ENCODE measurements at regions not wholly inside any gene's neighbourhood (a gene's known extent, or its start where the extent isn't known, plus 50 kb on each side); places are given as distances from the start of the nearest gene placed in this dataset.

DNA sequence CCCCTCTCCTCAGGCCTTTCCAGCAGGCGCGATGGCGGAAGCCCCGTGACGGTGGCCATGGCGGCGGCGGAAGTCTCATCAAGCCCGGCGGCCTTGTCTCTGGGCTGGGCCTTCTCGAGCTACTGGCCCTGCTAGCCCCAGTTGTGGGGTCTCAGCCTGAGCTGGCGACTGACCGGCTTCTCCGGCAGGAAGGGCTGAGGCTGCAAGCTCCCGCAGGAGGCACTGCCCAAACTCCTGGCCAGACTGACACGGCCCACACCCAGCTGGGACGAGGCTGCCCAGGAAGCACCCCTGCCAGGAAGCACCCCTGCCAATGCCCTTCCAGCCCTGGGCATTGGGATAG, 88.5 kb upstream of the ANKH start:
- H2BK20ac ChIP-seq (ENCODE audit: low read length) = no peak overlapping the region
- H2BK15ac ChIP-seq (ENCODE audit: low read length) = no peak overlapping the region
- FAIRE-seq (no peak), DNase-seq (ENCODE audit: low read depth in 1 of 2, low spot score in 2 of 2) (no peak)
- no peak overlapping the region; the same call in 1 of the 2 replicates for H3K27ac ChIP-seq (ENCODE audit: low read depth, low read length)
- H2BK12ac ChIP-seq (ENCODE audit: low read depth, low read length) = no peak overlapping the region
- H4K20me1 ChIP-seq (replicated peaks in 1 of 2; ENCODE audit: control insufficient read depth in 1 of 2, insufficient read depth in 2 of 2, low read length in 2 of 2) = no peaks in the 10 kb centered on the region
- no peaks in the 10 kb centered on the region for H3K79me2 ChIP-seq (ENCODE audit: control insufficient read depth in 1 of 2, insufficient read depth in 2 of 2, low read length in 2 of 2)
- no peak overlapping the region; the same call in 1 of the 2 replicates for H2AK5ac ChIP-seq (ENCODE audit: low read depth, low read length)
- no peak overlapping the region for H4K5ac ChIP-seq (ENCODE audit: insufficient read length, low read depth, low read length)
- H3K4ac ChIP-seq (replicated peaks; ENCODE audit: insufficient read length, low read depth, low read length) = no peak overlapping the region
- H4K91ac ChIP-seq (replicated peaks; ENCODE audit: insufficient read length, low read length) = no peak overlapping the region
- H3K9me3 ChIP-seq (ENCODE audit: insufficient read depth in 2 of 2, low read depth in 1 of 2, low read length in 1 of 2) = no peaks in the 10 kb centered on the region; a peak in 1 of 4 replicates
- no peak overlapping the region for H3K4me3 ChIP-seq (ENCODE audit: extremely low read depth in 1 of 4, insufficient read depth in 2 of 4, low read depth in 3 of 4, low read length in 4 of 4)
- no peaks in the 10 kb centered on the region for H3K23me2 ChIP-seq (ENCODE audit: low read depth, low read length)
- no peaks in the 10 kb centered on the region for H3K27me3 ChIP-seq (replicated peaks in 1 of 4; ENCODE audit: control insufficient read depth in 3 of 4, extremely low read depth in 1 of 4, insufficient read depth in 3 of 4, low read length in 3 of 4)
- no peak overlapping the region for H3K56ac ChIP-seq (replicated peaks; ENCODE audit: insufficient read length, low read depth, low read length)
- peaks cover 2 to 7% (median 5%) of the 10 kb centered on the region in 4 experiments; a peak in 4 of 7 replicates for H3K4me1 ChIP-seq (replicated peaks in 1 of 4; ENCODE audit: control insufficient read depth in 3 of 4, insufficient read depth in 4 of 4, low read length in 3 of 4)
- H3K79me1 ChIP-seq (ENCODE audit: low read depth, low read length) = no peaks in the 10 kb centered on the region
- H3K23ac ChIP-seq (ENCODE audit: insufficient read length) = no peak overlapping the region
- H4K8ac ChIP-seq (ENCODE audit: extremely low read depth, insufficient read depth, low read length) = no peak overlapping the region
- ChIA-PET POLR2A (ENCODE audit: partially characterized antibody) (no interaction called here), CTCF (ENCODE audit: partially characterized antibody) (interaction anchor here (1.0 to 1.5 kb wide), 2 partner anchors 9 to 43 kb away, joined by 3 to 4 read pairs; no protein-coding TSS in a partner anchor)
- H2BK120ac ChIP-seq (replicated peaks; ENCODE audit: low read depth, low read length) = no peak overlapping the region
- no peak overlapping the region for H3K14ac ChIP-seq (ENCODE audit: insufficient read length)
- H3K9ac ChIP-seq (replicated peaks in 1 of 4; ENCODE audit: extremely low read depth in 1 of 4, low read depth in 3 of 4, low read length in 3 of 4) = no peak overlapping the region
- H2BK5ac ChIP-seq (ENCODE audit: low read depth, low read length) = no peak overlapping the region
- no peak for TF ChIP-seq KDM4A (IDR thresholded peaks at IDR 0.05; ENCODE audit: low read depth, low read length, severe bottlenecking)
- no peak for TF ChIP-seq KDM1A (IDR thresholded peaks at IDR 0.05; ENCODE audit: borderline replicate concordance, low read length)
- TF ChIP-seq GTF2F1 (IDR thresholded peaks at IDR 0.05; ENCODE audit: borderline replicate concordance, low read depth, low read length) = no peak
- TF ChIP-seq SRF (IDR thresholded peaks at IDR 0.05; ENCODE audit: low read depth, low read length) = no peak
- no peak for TF ChIP-seq HDAC2 (IDR thresholded peaks at IDR 0.05; ENCODE audit: borderline replicate concordance in 1 of 2, low read depth in 2 of 2, low read length in 2 of 2)
- TF ChIP-seq KDM5A (IDR thresholded peaks at IDR 0.05; ENCODE audit: low read length) = no peak
- TF ChIP-seq SP2 (IDR thresholded peaks at IDR 0.05; ENCODE audit: low read length) = no peak
- WGBS, 2 experiments (ENCODE audit: extremely low coverage in 1 of 2, insufficient coverage in 1 of 2, insufficient read length in 1 of 2, insufficient replicate concordance in 2 of 2, low coverage in 1 of 2, low lambda C conversion rate in 2 of 2, missing lambda C conversion rate in 1 of 2) = 88% methylated on average over 10 of the region's 17 CpGs; no CpG with 5 or more reads in 1 of the 2 experiments
- no peak overlapping the region for H3K18ac ChIP-seq (ENCODE audit: extremely low read depth, low read length)
- H2AFZ ChIP-seq (ENCODE audit: low read length) = no peak overlapping the region
- no peak overlapping the region for H3K4me2 ChIP-seq (ENCODE audit: insufficient read depth in 1 of 2, low read depth in 2 of 2, low read length in 2 of 2)
- H3K36me3 ChIP-seq (ENCODE audit: control insufficient read depth in 2 of 4, insufficient read depth in 4 of 4, low read length in 3 of 4) = no peaks in the 10 kb centered on the region

All from H1 (cell line).